ENCODE measurements at regions not wholly inside any gene's neighbourhood (a gene's known extent, or its start where the extent isn't known, plus 50 kb on each side); places are given as distances from the start of the nearest gene placed in this dataset.

GRCh38 chr3:176357891-176358290, 839.4 kb downstream of the TBL1XR1 start:
- DNase-seq (ENCODE audit: low spot score), result no peak
- ATAC-seq, result no peak
- Histone ChIP-seq H3K4me1 (ENCODE audit: insufficient read depth, low read length) (no peaks in the 10 kb centered on the region), H4K20me1 (ENCODE audit: insufficient read depth, low read length) (no peaks in the 10 kb centered on the region), H3K27me3 (ENCODE audit: control insufficient read depth in 1 of 2, insufficient read depth in 2 of 2, low read length in 2 of 2) (no peaks in the 10 kb centered on the region), H3K27ac (ENCODE audit: extremely low read length, insufficient read depth, low read length) (no peak overlapping the region), H3K36me3 (replicated peaks in 1 of 2; ENCODE audit: control insufficient read depth in 1 of 2, insufficient read depth in 2 of 2, low read length in 2 of 2) (no peaks in the 10 kb centered on the region), H3K9ac (ENCODE audit: insufficient read depth, low read depth, low read length) (no peak overlapping the region), H3K79me2 (ENCODE audit: insufficient read depth, low read length) (no peaks in the 10 kb centered on the region), H3K9me3 (ENCODE audit: low read length) (peaks cover 55% of the 10 kb centered on the region), H3K4me3 (replicated peaks in 1 of 3; ENCODE audit: insufficient read depth in 1 of 3, low read depth in 2 of 3, low read length in 3 of 3) (no peak overlapping the region), H3K4me2 (ENCODE audit: low read depth, low read length) (no peak overlapping the region), H2AFZ (ENCODE audit: low read length) (no peak overlapping the region)
- intact Hi-C loops (cut with micrococcal nuclease; ENCODE audit: unreplicated experiment), result no loop called here
- TF ChIP-seq MAFK (conservative IDR thresholded peaks at IDR 0.05 in 1 of 2, IDR thresholded peaks at IDR 0.05 in 1 of 2; ENCODE audit: low read length in 2 of 2) (peak in 1 of 2 experiments; percentile 79; a peak in 2 of 4 replicates), PRPF4 (IDR thresholded peaks at IDR 0.05; ENCODE audit: low read depth, low read length, poor library complexity, severe bottlenecking) (no peak)
- FAIRE-seq, result no peak
- in situ Hi-C loops (cut with HindIII; ENCODE audit: extremely low pct_ligation_motif_present, low pct_unique_long_range_greater_than_20kb), result no loop called here
- no TSS peak for BruUV-seq (replicated peaks)
- CTCF ChIA-PET (ENCODE audit: low intra/inter-chr PET ratio, low total read pairs), result no interaction called here
- POLR2A ChIA-PET, result no interaction called here

- 4% methylated on average over 2 of the region's 2 CpGs for WGBS (ENCODE audit: low lambda C conversion rate)
Measured at GRCh38 chr3:176354843-176355242, 842.4 kb downstream of the TBL1XR1 start.

More at GRCh38 chr3:176354843-176355242, 842.4 kb downstream of the TBL1XR1 start:
- no peaks in the 10 kb centered on the region for H3K36me3 ChIP-seq (replicated peaks in 1 of 2; ENCODE audit: control insufficient read depth in 1 of 2, insufficient read depth in 2 of 2, low read length in 2 of 2)
- no peak overlapping the region for H2AFZ ChIP-seq (ENCODE audit: low read length)
- H3K27ac ChIP-seq (ENCODE audit: extremely low read length, insufficient read depth, low read length), result no peak overlapping the region
- in situ Hi-C loops (cut with HindIII; ENCODE audit: extremely low pct_ligation_motif_present, low pct_unique_long_range_greater_than_20kb), result no loop called here
- no peak overlapping the region for H3K4me3 ChIP-seq (replicated peaks in 1 of 3; ENCODE audit: insufficient read depth in 1 of 3, low read depth in 2 of 3, low read length in 3 of 3)
- no peaks in the 10 kb centered on the region for H4K20me1 ChIP-seq (ENCODE audit: insufficient read depth, low read length)
- H3K4me2 ChIP-seq (ENCODE audit: low read depth, low read length), result no peak overlapping the region
- ATAC-seq, result no peak
- no peak overlapping the region for H3K9ac ChIP-seq (ENCODE audit: insufficient read depth, low read depth, low read length)
- intact Hi-C loops (cut with micrococcal nuclease; ENCODE audit: unreplicated experiment), result no loop called here
- no peak for TF ChIP-seq PHB2 (IDR thresholded peaks at IDR 0.05; ENCODE audit: partially characterized antibody)
- TF ChIP-seq ZBTB34 (CRISPR knock-in tag; IDR thresholded peaks at IDR 0.05), result no peak
- no peak for TF ChIP-seq ZBTB20 (CRISPR knock-in tag; IDR thresholded peaks at IDR 0.05; ENCODE audit: borderline replicate concordance, low read depth)
- no peak for TF ChIP-seq NFATC3 (CRISPR knock-in tag; IDR thresholded peaks at IDR 0.05)
- TF ChIP-seq KDM4B (CRISPR knock-in tag; IDR thresholded peaks at IDR 0.05), result no peak
- TF ChIP-seq ZNF569 (CRISPR knock-in tag; IDR thresholded peaks at IDR 0.05; ENCODE audit: borderline replicate concordance), result no peak
- no peak for TF ChIP-seq RFXAP (CRISPR knock-in tag; IDR thresholded peaks at IDR 0.05; ENCODE audit: borderline replicate concordance)
- no peak for TF ChIP-seq SRSF9 (IDR thresholded peaks at IDR 0.05; ENCODE audit: borderline replicate concordance, insufficient read depth, low read depth, low read length, poor library complexity, severe bottlenecking)
- no peak for TF ChIP-seq ZNF329 (CRISPR knock-in tag; IDR thresholded peaks at IDR 0.05; ENCODE audit: low read depth)
- TF ChIP-seq HCFC1 (IDR thresholded peaks at IDR 0.05; ENCODE audit: low read depth, low read length), result no peak
- TF ChIP-seq SATB2 (CRISPR knock-in tag; IDR thresholded peaks at IDR 0.05), result no peak
- no peak for TF ChIP-seq ZKSCAN5 (CRISPR knock-in tag; IDR thresholded peaks at IDR 0.05)
- no peaks in the 10 kb centered on the region for H3K27me3 ChIP-seq (ENCODE audit: control insufficient read depth in 1 of 2, insufficient read depth in 2 of 2, low read length in 2 of 2)
- no peaks in the 10 kb centered on the region for H3K79me2 ChIP-seq (ENCODE audit: insufficient read depth, low read length)
- BruUV-seq (replicated peaks), result no TSS peak
- ChIA-PET CTCF (ENCODE audit: low intra/inter-chr PET ratio, low total read pairs) (no interaction called here), POLR2A (no interaction called here)
- FAIRE-seq, result no peak
- no peaks in the 10 kb centered on the region for H3K4me1 ChIP-seq (ENCODE audit: insufficient read depth, low read length)
- peaks cover 66% of the 10 kb centered on the region for H3K9me3 ChIP-seq (ENCODE audit: low read length)
- no peak for DNase-seq (ENCODE audit: low spot score)
